Heart right ventricle (tissue), 16 donors: ENCODE measurements at regions not wholly inside any gene's neighbourhood (a gene's known extent, or its start where the extent isn't known, plus 50 kb on each side); places are given as distances from the start of the nearest gene placed in this dataset.

Experiments
- ATAC-seq, 8 donors: fragments of 200-7000 bp; cut with Tn5 transposase; one replicate each; pipeline ENCODE4 v1.9.1; 2020; ENCODE audit warnings: mild to moderate bottlenecking in 8 of 8, moderate library complexity in 8 of 8, moderate number of reproducible peaks in 1 of 8
- DNase-seq, 2 donors: peaks; one replicate each; pipeline ENCODE4 v3.0.0-alpha.2; 2020
- H3K27ac ChIP-seq, 10 donors: fragments of 200-600 bp; sonication (generic) in 2 of 10; one replicate each; pipeline versions ENCODE4 v1.5.0 to v1.8.0; 2020 to 2022; ENCODE audit warnings: mild to moderate bottlenecking in 3 of 10
- H3K27me3 ChIP-seq, 7 donors: fragments of 200-600 bp; one replicate each; pipeline ENCODE4 v1.8.0; 2021 to 2022; ENCODE audit warnings: mild to moderate bottlenecking in 2 of 7
- H3K36me3 ChIP-seq, 9 donors: fragments of 200-600 bp; sonication (generic) in 1 of 9; one replicate each; pipeline versions ENCODE4 v1.5.0 to v1.8.0; 2020 to 2022; ENCODE audit warnings: mild to moderate bottlenecking in 2 of 9
- H3K4me1 ChIP-seq, 9 donors: fragments of 200-600 bp; sonication (generic) in 1 of 9; one replicate each; pipeline versions ENCODE4 v1.5.0 to v1.8.0; 2020 to 2022; ENCODE audit warnings: mild to moderate bottlenecking in 4 of 9
- H3K4me3 ChIP-seq, 10 donors: fragments of 200-600 bp; sonication (generic) in 2 of 10; one replicate each; pipeline versions ENCODE4 v1.5.0 to v1.8.0; 2020 to 2022; ENCODE audit warnings: mild to moderate bottlenecking in 7 of 10, moderate library complexity in 2 of 10
- H3K9me3 ChIP-seq, 11 donors: fragments of 200-600 bp in 10 of 11; sonication (generic) in 2 of 11; one replicate each; pipeline versions ENCODE4 v1.5.0 to v1.8.0; 2013 to 2022; ENCODE audit warnings: mild to moderate bottlenecking in 2 of 11, control low read depth in 1 of 11, moderate library complexity in 1 of 11
- WGBS, 2 donors: extraction: QIAGEN DNeasy Blood & Tissue Kit; methylation state at CpG; one replicate each; pipeline ENCODE4 v1.1.7; 2013; ENCODE audit warnings: inconsistent platforms in 1 of 2; 5-methylcytosine and 5-hydroxymethylcytosine counted together
- intact Hi-C, 10 donors: fragments of 100-400 bp; cut with DNase I; formaldehyde crosslinking; loops; one replicate each; pipeline versions ENCODE4 v1.11.1 to v1.14.2; 2022
- TF ChIP-seq, protein P1 (sequence below), 9 donors: fragments of 200-600 bp; sonication (generic) in 2 of 9; IDR thresholded peaks; one replicate each; pipeline versions ENCODE4 v1.5.0 to v1.8.0; 2021 to 2022; ENCODE audit warnings: antibody characterized with exemption in 9 of 9, mild to moderate bottlenecking in 5 of 9, moderate library complexity in 1 of 9
- donor health status: Arrhythmogenic right ventricular cardiomyopathy.
- donor health status: ischemic (EF 13 %, LVEDD 7.1; RV severe dilation, severe dysfunction).
- donor health status: healthy with polysubstance abuse.
- donor health status: DM: no; HTN: yes; CAD: no.
- donor health status: DM: no; HTN: no; CAD: no.
- donor health status: ischemic (EF 25% LVEDD 6.9; RV normal size, moderate dysfunction).
- donor health status: ischemic (EF 25% LVEDD 5.7; RV mildly dilated, moderate dysfunction).
- donor health status: healthy.
- donor health status: DM: yes; HTN: yes; CAD: no.
- donor health status: Ischemic cardiomyopathy.
- donor health status: ischemic (EF 35%, LVEDD 5.7; RV mildly dilated, moderate dysfunction).
- donor health status: nonischemic (EF 11% LVEDD 7.7; RV severe dilation, severe dysfunction).
- donor health status: DM: yes; HTN: yes; CAD: no.
- donor health status: PGD.
- donor health status: ischemic (EF 29% LVEDD 5.4; RV normal size, mild dysfunction).
- donor health status: nonischemic (EF 23%, LVEDD 6.1; RV moderate dilation, normal function).

DNA sequence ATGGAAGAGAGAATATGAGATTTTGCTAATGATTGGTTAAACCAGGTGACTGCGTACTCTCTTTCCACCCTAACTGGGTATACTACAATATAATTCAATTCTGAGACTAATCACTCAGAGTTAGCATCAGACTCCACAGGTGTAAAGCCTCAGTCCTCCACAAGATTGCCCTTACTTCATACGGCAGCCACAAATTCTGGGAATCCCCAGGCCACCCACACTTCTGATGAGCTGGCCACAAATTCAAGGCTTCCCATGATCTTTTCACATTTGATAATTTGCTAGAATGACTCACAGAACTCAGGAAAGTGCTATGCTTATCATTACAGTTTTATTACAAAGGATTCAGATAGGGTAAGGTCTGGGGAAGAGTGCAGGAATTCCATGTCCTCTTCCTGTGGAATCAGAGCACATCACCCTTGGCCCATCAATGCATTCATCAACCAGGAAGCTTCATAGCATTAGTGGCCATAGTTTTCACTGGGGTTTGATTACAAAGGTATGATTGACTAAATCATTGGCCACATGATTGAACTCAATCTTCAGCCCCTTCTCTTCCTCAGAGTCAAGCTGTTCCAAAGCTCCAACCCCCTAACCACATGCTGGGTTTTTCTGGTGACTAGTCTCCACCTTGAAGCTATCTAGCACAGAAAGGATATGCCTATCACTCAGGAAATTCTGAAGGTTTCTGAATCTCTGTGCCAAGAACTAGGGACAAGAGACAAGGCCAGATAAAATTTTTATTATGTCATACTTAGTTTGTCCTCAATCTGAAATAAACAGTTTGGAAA lies 131.7 kb downstream of the HHIPL2 start:
- no peak overlapping the region for H3K27ac ChIP-seq
- no peaks in the 10 kb centered on the region for H3K27me3 ChIP-seq
- H3K4me3 ChIP-seq, result no peak overlapping the region
- TF ChIP-seq, protein P1, sequence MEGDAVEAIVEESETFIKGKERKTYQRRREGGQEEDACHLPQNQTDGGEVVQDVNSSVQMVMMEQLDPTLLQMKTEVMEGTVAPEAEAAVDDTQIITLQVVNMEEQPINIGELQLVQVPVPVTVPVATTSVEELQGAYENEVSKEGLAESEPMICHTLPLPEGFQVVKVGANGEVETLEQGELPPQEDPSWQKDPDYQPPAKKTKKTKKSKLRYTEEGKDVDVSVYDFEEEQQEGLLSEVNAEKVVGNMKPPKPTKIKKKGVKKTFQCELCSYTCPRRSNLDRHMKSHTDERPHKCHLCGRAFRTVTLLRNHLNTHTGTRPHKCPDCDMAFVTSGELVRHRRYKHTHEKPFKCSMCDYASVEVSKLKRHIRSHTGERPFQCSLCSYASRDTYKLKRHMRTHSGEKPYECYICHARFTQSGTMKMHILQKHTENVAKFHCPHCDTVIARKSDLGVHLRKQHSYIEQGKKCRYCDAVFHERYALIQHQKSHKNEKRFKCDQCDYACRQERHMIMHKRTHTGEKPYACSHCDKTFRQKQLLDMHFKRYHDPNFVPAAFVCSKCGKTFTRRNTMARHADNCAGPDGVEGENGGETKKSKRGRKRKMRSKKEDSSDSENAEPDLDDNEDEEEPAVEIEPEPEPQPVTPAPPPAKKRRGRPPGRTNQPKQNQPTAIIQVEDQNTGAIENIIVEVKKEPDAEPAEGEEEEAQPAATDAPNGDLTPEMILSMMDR (IDR thresholded peaks at IDR 0.05), result no peak
- DNase-seq, result no peak
- no peak for ATAC-seq
- 85 to 87% methylated on average over 2 of the region's 2 CpGs for WGBS, 2 donors
- H3K4me1 ChIP-seq, result no peaks in the 10 kb centered on the region
- no peaks in the 10 kb centered on the region for H3K36me3 ChIP-seq
- peaks cover 0 to 2% (median 0%) of the 10 kb centered on the region in 11 donors for H3K9me3 ChIP-seq
- intact Hi-C loops, result no loop called here

DNA sequence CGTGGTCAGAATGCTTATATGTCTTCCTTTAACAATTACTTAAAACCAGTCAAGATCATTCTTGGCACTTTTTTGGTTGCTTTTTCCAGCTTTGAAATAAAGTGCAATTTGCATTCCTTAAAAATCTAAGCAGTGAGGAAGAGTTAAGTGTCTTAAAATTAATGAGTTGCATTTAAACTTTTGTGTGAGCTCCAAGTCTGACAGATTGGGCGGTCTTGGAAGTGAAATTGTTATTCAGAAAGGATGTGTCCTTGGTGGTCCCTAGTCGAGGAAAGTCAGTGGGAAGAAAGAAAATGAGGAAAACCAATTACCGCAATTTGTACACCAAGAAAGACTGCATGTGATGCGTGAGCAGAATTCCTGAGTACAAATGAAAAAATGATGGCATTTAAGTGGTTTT lies 132.5 kb downstream of the HHIPL2 start:
- 80 to 86% methylated on average over 5 of the region's 5 CpGs for WGBS, 2 donors
- H3K4me1 ChIP-seq, result no peaks in the 10 kb centered on the region
- intact Hi-C loops, result no loop called here
- ATAC-seq (no peak), DNase-seq (no peak)
- H3K36me3 ChIP-seq, result no peaks in the 10 kb centered on the region
- H3K27me3 ChIP-seq, result no peaks in the 10 kb centered on the region
- TF ChIP-seq, protein P1 (IDR thresholded peaks at IDR 0.05), result no peak
- H3K9me3 ChIP-seq, result peaks cover 0 to 2% (median 0%) of the 10 kb centered on the region in 11 donors
- H3K4me3 ChIP-seq, result no peak overlapping the region
- H3K27ac ChIP-seq, result no peak overlapping the region

DNA sequence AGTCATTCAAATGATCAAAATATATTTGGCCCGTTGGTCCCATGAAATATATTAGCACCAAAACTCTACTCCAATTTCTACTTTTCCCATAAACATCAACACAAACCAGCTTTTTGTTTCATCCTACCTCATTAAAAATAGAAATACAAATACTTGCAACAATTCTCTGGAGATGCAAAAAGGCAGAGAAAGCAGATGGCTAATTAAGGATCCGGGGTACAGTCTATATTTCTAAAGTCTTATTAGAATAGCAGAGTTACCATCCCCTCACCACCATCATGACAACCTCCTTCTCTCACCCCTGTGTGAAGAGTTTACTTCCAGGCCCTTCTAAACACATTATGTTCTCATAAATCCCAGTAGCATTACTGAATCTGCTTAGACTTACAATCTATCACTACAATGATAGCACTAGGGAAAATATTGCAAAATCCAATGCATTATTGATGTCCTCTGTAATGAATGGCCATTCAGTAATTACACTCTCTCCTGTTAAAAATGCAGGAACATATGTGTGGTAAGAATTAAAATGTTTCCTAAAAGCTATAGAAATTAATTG lies 133.8 kb downstream of the HHIPL2 start:
- H3K9me3 ChIP-seq, result peaks cover 0 to 10% (median 0%) of the 10 kb centered on the region in 11 donors
- no peak for DNase-seq
- TF ChIP-seq, protein P1 (IDR thresholded peaks at IDR 0.05), result no peak
- intact Hi-C loops, result no loop called here
- H3K36me3 ChIP-seq, result no peaks in the 10 kb centered on the region
- no peaks in the 10 kb centered on the region for H3K27me3 ChIP-seq
- no peak for ATAC-seq
- H3K4me3 ChIP-seq, result no peak overlapping the region
- WGBS, 2 donors, result 74 to 80% methylated on average over 2 of the region's 2 CpGs
- H3K27ac ChIP-seq, result peak overlapping the region in 2 of 10 donors; percentile 10 to 23
- no peaks in the 10 kb centered on the region for H3K4me1 ChIP-seq

DNA sequence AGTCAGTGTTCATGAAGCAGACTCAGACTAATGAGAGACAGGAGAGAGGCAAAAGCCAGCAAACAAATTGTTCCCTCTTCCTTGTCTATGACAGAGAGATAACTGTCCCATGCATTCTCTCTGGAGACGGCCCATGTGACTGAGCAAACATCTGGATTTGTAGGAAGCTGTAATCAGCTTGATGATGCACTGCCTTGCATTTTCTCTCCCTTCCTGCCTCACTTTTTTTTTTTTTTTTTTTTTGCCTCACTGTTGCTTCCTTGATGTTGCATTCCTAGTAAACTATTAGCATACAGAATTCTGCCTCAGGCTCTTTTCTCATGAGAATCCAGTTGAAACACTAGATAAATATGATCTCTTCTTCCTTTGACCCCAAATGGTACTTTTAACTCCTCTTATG lies 134.5 kb downstream of the HHIPL2 start:
- intact Hi-C loops, result no loop called here
- Histone ChIP-seq H3K9me3 (peaks cover 0 to 14% (median 0%) of the 10 kb centered on the region in 11 donors), H3K4me3 (no peak overlapping the region), H3K27ac (peak overlapping the region in 2 of 10 donors; percentile 22 to 27), H3K27me3 (no peaks in the 10 kb centered on the region), H3K36me3 (no peaks in the 10 kb centered on the region), H3K4me1 (no peaks in the 10 kb centered on the region)
- TF ChIP-seq, protein P1 (IDR thresholded peaks at IDR 0.05), result no peak
- DNase-seq, result peak in 1 of 2 donors; percentile 36
- peak in 4 of 8 donors; percentile 47 to 80 (median 60) for ATAC-seq
- 31 to 38% methylated on average over 1 of the region's 1 CpG for WGBS, 2 donors
